NT2/D1 (cell line): ENCODE measurements at regions not wholly inside any gene's neighbourhood (a gene's known extent, or its start where the extent isn't known, plus 50 kb on each side); places are given as distances from the start of the nearest gene placed in this dataset.

ENCODE experiments used
- SUZ12 ChIP-seq: IDR thresholded peaks from 2 replicates; pipeline ENCODE4 v1.6.1; 2011; ENCODE audit not compliant: insufficient read length, insufficient read depth; ENCODE audit errors: extremely low read depth
- ZNF274 ChIP-seq: IDR thresholded peaks from 2 replicates; pipeline ENCODE4 v1.6.1; 2011; ENCODE audit warnings: mild to moderate bottlenecking, low read depth, low read length

DNA sequence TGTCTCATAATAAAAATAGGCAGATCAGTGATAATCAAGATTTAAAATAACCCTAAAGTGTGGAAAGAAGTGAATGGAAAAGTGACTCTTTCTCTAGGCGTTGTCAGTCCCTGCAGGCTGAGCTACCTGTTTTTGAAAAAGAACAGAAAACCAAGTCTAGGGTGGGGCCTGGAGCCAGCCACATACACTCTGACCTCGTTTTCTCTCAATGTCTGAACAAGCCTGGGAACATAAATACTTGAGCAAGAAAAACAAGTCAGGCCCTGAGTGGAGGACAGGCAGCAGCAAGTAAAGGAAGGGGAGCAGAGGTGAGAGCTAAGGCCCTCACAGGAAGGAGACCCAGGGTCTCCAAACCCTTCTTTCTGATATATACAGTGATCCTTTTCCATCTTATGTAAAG, 91.7 kb upstream of the HPF1 start:
- no peak for TF ChIP-seq ZNF274
- TF ChIP-seq SUZ12: no peak
